SK-N-SH (cell line): ENCODE measurements at regions not wholly inside any gene's neighbourhood (a gene's known extent, or its start where the extent isn't known, plus 50 kb on each side); places are given as distances from the start of the nearest gene placed in this dataset.

ENCODE experiments used
- CTCF ChIA-PET: fragments of 300-600, 350-600 bp; formaldehyde crosslinking; extraction: SDS; loops from one replicate; lab custom pipeline; 2021; lab: Yijun Ruan, JAX
- POLR2A ChIA-PET: fragments of 350-600 bp; sonication (Branson Sonifier 250); formaldehyde crosslinking; extraction: SDS; loops from one replicate; lab custom pipeline; 2020; ENCODE audit warnings: antibody characterized with exemption, inconsistent platforms; lab: Yijun Ruan, JAX
- DNase-seq: peaks from one replicate; pipeline ENCODE4 v3.0.0; 2012
- H2AFZ ChIP-seq: fragments of 200-600 bp; sonication (generic); 2 replicates; pipeline ENCODE4 v1.8.1; 2016; ENCODE audit warnings: antibody characterized with exemption, mild to moderate bottlenecking, low read depth
- H3F3A ChIP-seq: fragments of 200-600 bp; sonication (generic); replicated peaks from 2 replicates; pipeline ENCODE3; 2016; ENCODE audit warnings: antibody characterized with exemption, mild to moderate bottlenecking; ENCODE audit not compliant: insufficient read depth
- H3K27ac ChIP-seq, 2 experiments: fragments of 200-500 bp in 1 of 2; fragments of 200-600 bp in 1 of 2; sonication (Bioruptor generic) in 1 of 2; sonication (generic), shearing (Covaris generic) in 1 of 2; 2 replicates each; pipeline versions ENCODE4 v1.5.1 to v1.6.1; 2014 to 2016; ENCODE audit warnings: low read depth in 2 of 2, inconsistent platforms in 1 of 2, low read length in 1 of 2, mild to moderate bottlenecking in 1 of 2, mixed read lengths in 1 of 2
- H3K27me3 ChIP-seq: fragments of 200-600 bp; sonication (generic), shearing (Covaris generic); 2 replicates; pipeline ENCODE4 v1.6.1; 2016; ENCODE audit warnings: mixed run types; ENCODE audit not compliant: insufficient read depth
- H3K36me3 ChIP-seq, 2 experiments: fragments of 200-500 bp in 1 of 2; fragments of 200-600 bp in 1 of 2; sonication (Bioruptor generic) in 1 of 2; sonication (generic) in 1 of 2; replicated peaks in 1 of 2; 2 replicates each; pipeline versions ENCODE3 to v1.5.1; 2014 to 2016; ENCODE audit warnings: low read length in 1 of 2, mild to moderate bottlenecking in 1 of 2; ENCODE audit not compliant: insufficient read depth in 2 of 2, control insufficient read depth in 1 of 2
- H3K4me1 ChIP-seq, 2 experiments: fragments of 200-500 bp in 1 of 2; fragments of 200-600 bp in 1 of 2; sonication (Bioruptor generic) in 1 of 2; sonication (generic), shearing (Covaris generic) in 1 of 2; 2 replicates each; pipeline versions ENCODE4 v1.5.1 to v1.6.1; 2014 to 2016; ENCODE audit warnings: low read depth in 1 of 2, low read length in 1 of 2, mixed run types in 1 of 2; ENCODE audit not compliant: insufficient read depth in 2 of 2, control insufficient read depth in 1 of 2
- H3K4me2 ChIP-seq: fragments of 200-600 bp; sonication (generic), shearing (Covaris generic); 2 replicates; pipeline ENCODE4 v1.6.1; 2017; ENCODE audit warnings: mixed run types
- H3K4me3 ChIP-seq, 2 experiments: fragments of 200-500 bp in 1 of 2; fragments of 200-600 bp in 1 of 2; sonication (Bioruptor generic) in 1 of 2; sonication (generic), shearing (Covaris generic) in 1 of 2; 2 replicates each; pipeline versions ENCODE4 v1.5.1 to v1.8.1; 2014 to 2016; ENCODE audit warnings: low read depth in 2 of 2, inconsistent platforms in 1 of 2, low read length in 1 of 2, mild to moderate bottlenecking in 1 of 2, mixed read lengths in 1 of 2, moderate library complexity in 1 of 2
- H3K79me2 ChIP-seq: fragments of 200-600 bp; sonication (generic); 2 replicates; pipeline ENCODE4 v1.8.1; 2017; ENCODE audit warnings: mild to moderate bottlenecking; ENCODE audit not compliant: insufficient read depth
- H3K9ac ChIP-seq: fragments of 200-600 bp; sonication (generic); 2 replicates; pipeline ENCODE4 v1.6.1; 2017; ENCODE audit warnings: mixed run types
- H3K9me2 ChIP-seq: fragments of 200-600 bp; sonication (generic); 2 replicates; pipeline ENCODE4 v1.6.1; 2017; ENCODE audit warnings: mixed run types
- H3K9me3 ChIP-seq: fragments of 200-600 bp; sonication (generic); 2 replicates; pipeline ENCODE4 v1.6.1; 2017; ENCODE audit warnings: mixed run types, mild to moderate bottlenecking, moderate library complexity
- H4K20me1 ChIP-seq: fragments of 200-600 bp; sonication (generic); 2 replicates; pipeline ENCODE4 v1.6.1; 2017; ENCODE audit warnings: mild to moderate bottlenecking, mixed run types; ENCODE audit not compliant: insufficient read depth
- ELF1 ChIP-seq: IDR thresholded peaks from 2 replicates; pipeline ENCODE4 v1.4.0; 2012
- EZH2phosphoT487 ChIP-seq: fragments of 200-600 bp; sonication (generic); IDR thresholded peaks from 2 replicates; pipeline ENCODE4 v1.6.1; 2017; ENCODE audit warnings: low read depth, mixed run types, mild to moderate bottlenecking, antibody characterized with exemption, moderate library complexity, borderline replicate concordance
- FOSL2 ChIP-seq: IDR thresholded peaks from 2 replicates; pipeline ENCODE4 v1.4.0; 2012; ENCODE audit warnings: low read depth, mild to moderate bottlenecking, moderate library complexity, borderline replicate concordance
- FOXJ3 ChIP-seq: sonication (generic); formaldehyde crosslinking; IDR thresholded peaks from 2 replicates; pipeline ENCODE4 v1.5.1; 2020; ENCODE audit warnings: mild to moderate bottlenecking, missing genetic modification reagents
- FOXM1 ChIP-seq: IDR thresholded peaks from 2 replicates; pipeline ENCODE4 v1.4.0; 2012; ENCODE audit warnings: low read depth, mild to moderate bottlenecking
- JUND ChIP-seq: IDR thresholded peaks from 2 replicates; pipeline ENCODE4 v1.4.0; 2012
- MXI1 ChIP-seq: IDR thresholded peaks from 2 replicates; pipeline ENCODE4 v1.6.1; 2012; ENCODE audit warnings: mild to moderate bottlenecking, low read depth, low read length, improper control_type of control experiment
- NRF1 ChIP-seq: IDR thresholded peaks from 2 replicates; pipeline ENCODE4 v1.6.1; 2012; ENCODE audit warnings: low read depth, mild to moderate bottlenecking, low read length
- POLR2AphosphoS5 ChIP-seq: IDR thresholded peaks from 2 replicates; pipeline ENCODE4 v1.6.1; 2012; ENCODE audit warnings: low read depth, low read length
- RAD21 ChIP-seq: IDR thresholded peaks from 2 replicates; pipeline ENCODE4 v1.6.1; 2012; ENCODE audit warnings: mild to moderate bottlenecking, low read length
- RCOR1 ChIP-seq: fragments of 150-350 bp; IDR thresholded peaks from 2 replicates; pipeline ENCODE4 v1.6.1; 2017; ENCODE audit warnings: antibody characterized with exemption, low read length
- RFX5 ChIP-seq: IDR thresholded peaks from 2 replicates; pipeline ENCODE4 v1.6.1; 2012; ENCODE audit warnings: mild to moderate bottlenecking, improper control_type of control experiment, low read length
- TCF12 ChIP-seq: IDR thresholded peaks from 2 replicates; pipeline ENCODE4 v1.4.0; 2012
- TEAD4 ChIP-seq: IDR thresholded peaks from 2 replicates; pipeline ENCODE4 v1.4.0; 2012; ENCODE audit warnings: mild to moderate bottlenecking, borderline replicate concordance; ENCODE audit not compliant: insufficient read depth
- YY1 ChIP-seq: IDR thresholded peaks from 2 replicates; pipeline ENCODE4 v1.4.0; 2012; ENCODE audit warnings: low read depth, mild to moderate bottlenecking
- WGBS: methylation state at CpG from one replicate; pipeline ENCODE4 v1.1.6; 2017; ENCODE audit warnings: low lambda C conversion rate; 5-methylcytosine and 5-hydroxymethylcytosine counted together
- TF ChIP-seq, protein P1 (sequence below): IDR thresholded peaks from 2 replicates; pipeline ENCODE4; 2012
- TF ChIP-seq, protein P2 (sequence below): IDR thresholded peaks from 2 replicates; pipeline ENCODE4 v1.4.0; 2012; ENCODE audit warnings: low read depth
- TF ChIP-seq, protein P3 (sequence below): fragments of 200-600 bp; sonication (generic); IDR thresholded peaks from 2 replicates; pipeline ENCODE4 v1.6.1; 2017; ENCODE audit warnings: antibody characterized with exemption, mild to moderate bottlenecking, moderate library complexity
- TF ChIP-seq, protein P4 (sequence below): fragments of 150-350 bp; IDR thresholded peaks from 2 replicates; pipeline ENCODE4 v1.6.1; 2017; ENCODE audit warnings: antibody characterized with exemption, low read length, low read depth, borderline replicate concordance

DNA sequence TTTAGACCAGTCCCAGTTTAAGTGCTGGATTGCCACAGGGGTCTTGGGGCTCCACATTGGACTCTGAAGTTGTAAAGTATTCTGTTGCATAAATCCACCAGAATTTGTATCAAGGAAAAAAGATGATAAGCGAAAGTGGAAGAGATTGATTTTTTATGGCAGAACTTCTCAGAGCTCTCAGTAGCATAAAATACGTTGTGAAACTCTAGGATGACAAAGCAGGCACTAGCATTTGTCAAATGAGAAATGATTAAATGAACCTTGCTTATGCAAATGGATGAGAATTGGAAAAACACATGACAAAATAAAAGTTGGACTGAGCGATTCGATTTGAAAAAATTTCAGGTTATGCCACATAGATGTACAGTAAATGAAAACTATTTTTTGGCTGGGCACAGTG is 253.8 kb upstream of the RAB4A start:
- no peak for DNase-seq
- H3K27me3 ChIP-seq = no peaks in the 10 kb centered on the region
- H2AFZ ChIP-seq = no peak overlapping the region
- POLR2A ChIA-PET = no interaction called here
- no peaks in the 10 kb centered on the region for H3K4me1 ChIP-seq
- no peaks in the 10 kb centered on the region for H4K20me1 ChIP-seq
- no peak overlapping the region for H3K27ac ChIP-seq
- H3K4me3 ChIP-seq = no peak overlapping the region
- no peak overlapping the region for H3K9ac ChIP-seq
- TF ChIP-seq MXI1 (no peak), FOXJ3 (CRISPR knock-in tag) (no peak), EZH2phosphoT487 (no peak), RAD21 (no peak), RFX5 (no peak), TCF12 (no peak), POLR2AphosphoS5 (no peak)
- TF ChIP-seq, protein P1, sequence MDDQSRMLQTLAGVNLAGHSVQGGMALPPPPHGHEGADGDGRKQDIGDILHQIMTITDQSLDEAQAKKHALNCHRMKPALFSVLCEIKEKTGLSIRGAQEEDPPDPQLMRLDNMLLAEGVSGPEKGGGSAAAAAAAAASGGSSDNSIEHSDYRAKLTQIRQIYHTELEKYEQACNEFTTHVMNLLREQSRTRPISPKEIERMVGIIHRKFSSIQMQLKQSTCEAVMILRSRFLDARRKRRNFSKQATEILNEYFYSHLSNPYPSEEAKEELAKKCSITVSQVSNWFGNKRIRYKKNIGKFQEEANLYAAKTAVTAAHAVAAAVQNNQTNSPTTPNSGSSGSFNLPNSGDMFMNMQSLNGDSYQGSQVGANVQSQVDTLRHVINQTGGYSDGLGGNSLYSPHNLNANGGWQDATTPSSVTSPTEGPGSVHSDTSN = no peak
- 64% methylated on average over 4 of the region's 4 CpGs for WGBS
- H3K9me2 ChIP-seq = no peaks in the 10 kb centered on the region
- no peaks in the 10 kb centered on the region for H3K9me3 ChIP-seq
- H3K36me3 ChIP-seq = no peaks in the 10 kb centered on the region
- CTCF ChIA-PET = no interaction called here
- H3K4me2 ChIP-seq = no peak overlapping the region
- no peaks in the 10 kb centered on the region for H3K79me2 ChIP-seq
- no peaks in the 10 kb centered on the region for H3F3A ChIP-seq

DNA sequence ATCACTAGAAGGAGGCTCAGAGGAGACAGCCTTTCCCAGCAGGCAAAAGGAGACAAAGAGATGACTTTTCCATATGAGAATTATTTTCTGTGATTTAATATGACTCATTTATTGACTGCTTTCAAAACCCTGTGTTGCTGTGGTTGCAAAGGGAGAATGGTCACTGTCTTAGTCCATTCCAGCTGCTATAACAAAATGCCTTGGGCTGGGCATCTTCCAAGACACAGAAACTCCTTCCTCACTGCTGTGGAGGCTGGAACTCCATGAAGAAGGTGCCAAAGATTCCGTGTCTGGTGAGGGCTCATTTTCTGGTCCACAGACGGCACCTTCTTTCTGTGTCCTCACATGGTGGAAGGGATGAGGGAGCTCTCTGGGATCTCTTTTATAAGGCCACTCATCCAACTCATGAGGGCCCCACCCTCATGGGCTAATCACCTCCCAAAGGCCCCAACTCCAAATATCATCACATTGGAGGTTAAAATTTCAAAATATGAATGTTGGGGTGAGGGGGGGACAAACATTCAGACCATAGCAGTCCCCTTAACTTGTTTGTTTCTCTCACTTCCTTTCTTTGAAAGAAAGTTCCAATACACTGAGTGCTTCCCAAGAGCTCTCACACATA is 252.1 kb upstream of the RAB4A start:
- no peaks in the 10 kb centered on the region for H3K27me3 ChIP-seq
- no peaks in the 10 kb centered on the region for H3K9me3 ChIP-seq
- no peaks in the 10 kb centered on the region for H3K36me3 ChIP-seq
- DNase-seq = no peak
- POLR2A ChIA-PET = no interaction called here
- no peak overlapping the region for H3K27ac ChIP-seq
- no peak overlapping the region for H2AFZ ChIP-seq
- H3K79me2 ChIP-seq = no peaks in the 10 kb centered on the region
- CTCF ChIA-PET = interaction anchor here (1.1 to 1.4 kb wide), 2 partner anchors 11 to 208 kb away, joined by 4 read pairs; no protein-coding TSS in a partner anchor
- H4K20me1 ChIP-seq = no peaks in the 10 kb centered on the region
- peaks cover 0 to 4% of the 10 kb centered on the region in 2 experiments; a peak in 1 of 4 replicates for H3K4me1 ChIP-seq
- H3K4me2 ChIP-seq = no peak overlapping the region
- no peaks in the 10 kb centered on the region for H3K9me2 ChIP-seq
- no peak overlapping the region for H3K4me3 ChIP-seq
- H3F3A ChIP-seq = no peaks in the 10 kb centered on the region
- WGBS = no CpG with 5 or more reads among the region's 2 CpGs
- TF ChIP-seq TEAD4 (no peak), JUND (no peak), RCOR1 (no peak), FOXJ3 (CRISPR knock-in tag) (no peak), TCF12 (no peak), FOXM1 (no peak), ELF1 (no peak), YY1 (no peak), NRF1 (no peak), FOSL2 (no peak), EZH2phosphoT487 (no peak), POLR2AphosphoS5 (no peak)
- TF ChIP-seq, protein P2, sequence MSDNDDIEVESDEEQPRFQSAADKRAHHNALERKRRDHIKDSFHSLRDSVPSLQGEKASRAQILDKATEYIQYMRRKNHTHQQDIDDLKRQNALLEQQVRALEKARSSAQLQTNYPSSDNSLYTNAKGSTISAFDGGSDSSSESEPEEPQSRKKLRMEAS = no peak
- TF ChIP-seq, protein P1 = no peak
- TF ChIP-seq, protein P3, sequence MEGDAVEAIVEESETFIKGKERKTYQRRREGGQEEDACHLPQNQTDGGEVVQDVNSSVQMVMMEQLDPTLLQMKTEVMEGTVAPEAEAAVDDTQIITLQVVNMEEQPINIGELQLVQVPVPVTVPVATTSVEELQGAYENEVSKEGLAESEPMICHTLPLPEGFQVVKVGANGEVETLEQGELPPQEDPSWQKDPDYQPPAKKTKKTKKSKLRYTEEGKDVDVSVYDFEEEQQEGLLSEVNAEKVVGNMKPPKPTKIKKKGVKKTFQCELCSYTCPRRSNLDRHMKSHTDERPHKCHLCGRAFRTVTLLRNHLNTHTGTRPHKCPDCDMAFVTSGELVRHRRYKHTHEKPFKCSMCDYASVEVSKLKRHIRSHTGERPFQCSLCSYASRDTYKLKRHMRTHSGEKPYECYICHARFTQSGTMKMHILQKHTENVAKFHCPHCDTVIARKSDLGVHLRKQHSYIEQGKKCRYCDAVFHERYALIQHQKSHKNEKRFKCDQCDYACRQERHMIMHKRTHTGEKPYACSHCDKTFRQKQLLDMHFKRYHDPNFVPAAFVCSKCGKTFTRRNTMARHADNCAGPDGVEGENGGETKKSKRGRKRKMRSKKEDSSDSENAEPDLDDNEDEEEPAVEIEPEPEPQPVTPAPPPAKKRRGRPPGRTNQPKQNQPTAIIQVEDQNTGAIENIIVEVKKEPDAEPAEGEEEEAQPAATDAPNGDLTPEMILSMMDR = no peak
- TF ChIP-seq, protein P4, sequence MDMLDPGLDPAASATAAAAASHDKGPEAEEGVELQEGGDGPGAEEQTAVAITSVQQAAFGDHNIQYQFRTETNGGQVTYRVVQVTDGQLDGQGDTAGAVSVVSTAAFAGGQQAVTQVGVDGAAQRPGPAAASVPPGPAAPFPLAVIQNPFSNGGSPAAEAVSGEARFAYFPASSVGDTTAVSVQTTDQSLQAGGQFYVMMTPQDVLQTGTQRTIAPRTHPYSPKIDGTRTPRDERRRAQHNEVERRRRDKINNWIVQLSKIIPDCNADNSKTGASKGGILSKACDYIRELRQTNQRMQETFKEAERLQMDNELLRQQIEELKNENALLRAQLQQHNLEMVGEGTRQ = no peak
- H3K9ac ChIP-seq = no peak overlapping the region
